Cardiac fibroblast (primary cell): ENCODE measurements at regions not wholly inside any gene's neighbourhood (a gene's known extent, or its start where the extent isn't known, plus 50 kb on each side); places are given as distances from the start of the nearest gene placed in this dataset.

Experiments used
- DNase-seq, 2 donors: peaks; one replicate each; pipeline versions ENCODE4 v3.0.0 to v3.0.0-alpha.2; 2010; ENCODE audit warnings: low read depth in 2 of 2
- H3K4me3 ChIP-seq, 2 donors: replicated peaks in 1 of 2; 1 replicate in 1 of 2; 2 replicates in 1 of 2; pipeline ENCODE4 v1.5.1; 2011; ENCODE audit warnings: low read depth in 2 of 2, low read length in 2 of 2, mild to moderate bottlenecking in 2 of 2, moderate library complexity in 1 of 2
- CTCF ChIP-seq: IDR thresholded peaks from one replicate; pipeline ENCODE4 v1.5.1; 2011; ENCODE audit warnings: low read depth, mild to moderate bottlenecking, low read length, inconsistent platforms

DNA sequence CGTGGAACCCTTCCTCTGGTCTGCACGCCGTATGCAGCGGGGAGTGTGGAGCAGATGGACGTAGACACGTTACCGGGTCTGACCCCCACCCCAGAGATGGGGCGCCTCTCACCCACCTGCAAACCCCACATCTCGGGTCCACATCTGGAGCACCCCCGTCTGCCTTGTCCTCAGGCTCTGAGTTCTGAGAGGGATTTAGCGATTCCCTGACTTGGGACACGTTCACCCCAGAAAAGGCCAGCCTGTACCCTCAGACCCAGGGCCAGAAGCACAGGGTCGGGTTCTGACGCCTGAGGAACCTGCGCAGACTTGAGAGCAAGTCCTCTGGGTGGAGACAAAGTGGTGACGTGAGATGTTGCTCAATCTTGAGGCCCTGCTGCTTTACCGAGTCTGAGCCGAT, 1138.5 kb downstream of the BRD1 start:
- no peak for DNase-seq
- TF ChIP-seq CTCF = no peak
- H3K4me3 ChIP-seq = no peak overlapping the region

GRCh38 chr22:48688366-48688765, 1139.3 kb downstream of the BRD1 start:
- no peak for DNase-seq
- TF ChIP-seq CTCF = no peak
- H3K4me3 ChIP-seq = no peak overlapping the region

DNA sequence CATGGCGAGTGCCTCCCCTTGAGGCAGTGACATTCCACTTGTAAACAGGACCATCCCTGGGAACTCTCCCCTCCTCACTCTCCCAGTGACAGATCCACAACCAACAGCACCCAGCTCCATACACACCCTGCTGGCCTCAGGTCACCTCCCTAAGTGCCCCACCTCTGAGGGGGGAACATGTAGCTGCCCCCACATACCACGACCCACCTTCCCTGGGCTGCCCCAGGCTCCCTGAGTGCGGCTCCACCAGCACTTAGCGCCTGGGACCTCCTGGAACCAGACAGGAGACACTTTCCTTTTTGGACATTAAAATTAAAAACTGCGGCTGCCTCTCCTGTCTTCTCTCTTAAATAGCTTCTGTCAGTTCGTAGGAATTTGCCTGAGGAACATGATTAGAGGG, 1140.1 kb downstream of the BRD1 start:
- no peak for TF ChIP-seq CTCF
- no peak for DNase-seq
- H3K4me3 ChIP-seq = no peak overlapping the region

DNA sequence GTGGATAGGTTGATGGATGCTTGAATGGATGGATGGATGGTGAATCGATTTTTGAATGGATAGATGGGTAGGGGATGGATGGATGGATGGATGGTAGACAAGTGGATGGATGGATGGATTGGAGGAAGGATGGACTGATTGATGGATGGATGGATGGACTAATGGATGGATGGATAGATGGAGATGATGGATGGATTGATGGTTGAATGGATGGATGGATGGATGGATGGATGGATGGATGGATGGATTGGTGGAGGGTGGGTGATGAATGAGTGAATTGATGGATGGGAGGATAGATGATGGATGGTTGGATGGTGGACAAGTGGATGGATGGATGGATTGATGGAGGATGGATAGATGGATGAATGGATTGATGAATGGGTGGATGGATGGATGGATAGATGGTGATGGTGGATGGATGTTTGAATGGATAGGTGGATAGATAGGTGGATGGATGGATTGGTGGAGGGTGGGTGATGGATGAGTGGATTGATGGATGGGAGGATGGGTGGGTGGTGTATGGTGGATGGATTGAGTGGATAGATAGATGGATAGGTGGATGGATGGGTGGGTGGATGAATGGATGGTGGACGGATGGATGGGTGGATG, 1140.9 kb downstream of the BRD1 start:
- no peak for TF ChIP-seq CTCF
- H3K4me3 ChIP-seq = no peak overlapping the region
- no peak for DNase-seq

GRCh38 chr22:48685767-48686166, 1141.9 kb downstream of the BRD1 start:
- DNase-seq = no peak
- TF ChIP-seq CTCF = no peak

GRCh38 chr22:48683640-48684039, 1144.0 kb downstream of the BRD1 start:
- no peak for DNase-seq
- H3K4me3 ChIP-seq = no peak overlapping the region
- TF ChIP-seq CTCF = no peak

More at GRCh38 chr22:48685767-48686166, 1141.9 kb downstream of the BRD1 start:
- no peak overlapping the region for H3K4me3 ChIP-seq

- H3K4me3 ChIP-seq = no peak overlapping the region
- no peak for DNase-seq
- TF ChIP-seq CTCF = no peak
Observed at GRCh38 chr22:48682504-48682903, 1145.2 kb downstream of the BRD1 start.
